ENCODE measurements at regions not wholly inside any gene's neighbourhood (a gene's known extent, or its start where the extent isn't known, plus 50 kb on each side); places are given as distances from the start of the nearest gene placed in this dataset.

GRCh38 chr10:126803394-126803793 lies 101.8 kb upstream of the DOCK1 start:
- H3K9me3 ChIP-seq (replicated peaks; ENCODE audit: control insufficient read depth, insufficient read depth, low read length), result no peaks in the 10 kb centered on the region; the same call in 2 of the 3 replicates
- no peak overlapping the region for H3K9ac ChIP-seq (ENCODE audit: control insufficient read depth, insufficient read depth, low read length)
- H3K4me1 ChIP-seq (ENCODE audit: control insufficient read depth, insufficient read depth, low read length), result no peaks in the 10 kb centered on the region
- ChIA-PET SMC1A (ENCODE audit: uncharacterized antibody, unreplicated experiment) (no interaction called here), RAD21 (ENCODE audit: unreplicated experiment) (no interaction called here), POLR2A (no interaction called here), CTCF (no interaction called here)
- H3K36me3 ChIP-seq (ENCODE audit: control insufficient read depth in 2 of 2, insufficient read depth in 2 of 2, low read length in 1 of 2), result no peaks in the 10 kb centered on the region
- ATAC-seq, result no peak
- H2AFZ ChIP-seq (ENCODE audit: control insufficient read depth, low read depth, low read length), result no peak overlapping the region
- no peak overlapping the region for H3K4me2 ChIP-seq (ENCODE audit: control insufficient read depth, insufficient read depth)
- in situ Hi-C loops (cut with MboI), result no loop called here
- BruUV-seq (replicated peaks), result no TSS peak
- no peaks in the 10 kb centered on the region for H4K20me1 ChIP-seq (ENCODE audit: control insufficient read depth, insufficient read depth)
- intact Hi-C loops (cut with micrococcal nuclease; ENCODE audit: unreplicated experiment), result no loop called here
- no peak overlapping the region for H3K27ac ChIP-seq (ENCODE audit: control insufficient read depth, insufficient read depth)
- H3K27me3 ChIP-seq (replicated peaks in 1 of 2; ENCODE audit: control insufficient read depth in 2 of 2, insufficient read depth in 2 of 2, low read length in 1 of 2), result no peaks in the 10 kb centered on the region
- no peak for DNase-seq (ENCODE audit: low read depth, low spot score)
- no peak for TF ChIP-seq ZNF24 (IDR thresholded peaks at IDR 0.05)
- WGBS (ENCODE audit: insufficient coverage, insufficient replicate concordance, low lambda C conversion rate, missing lambda C conversion rate), result 0% methylated on average over 1 of the region's 1 CpG
- FAIRE-seq, result no peak
- H3K79me2 ChIP-seq (ENCODE audit: control insufficient read depth, insufficient read depth, low read length), result no peaks in the 10 kb centered on the region
- H3K4me3 ChIP-seq, result no peak overlapping the region

GRCh38 chr10:126804396-126804795 lies 100.8 kb upstream of the DOCK1 start:
- CTCF ChIA-PET, result no interaction called here
- in situ Hi-C loops (cut with MboI) (no loop called here), intact Hi-C loops (cut with micrococcal nuclease; ENCODE audit: unreplicated experiment) (no loop called here)
- POLR2A ChIA-PET, result no interaction called here
- no peaks in the 10 kb centered on the region for H3K79me2 ChIP-seq (ENCODE audit: control insufficient read depth, insufficient read depth, low read length)
- ATAC-seq, result no peak
- H3K4me3 ChIP-seq, result no peak overlapping the region
- no peaks in the 10 kb centered on the region for H4K20me1 ChIP-seq (ENCODE audit: control insufficient read depth, insufficient read depth)
- BruUV-seq (replicated peaks), result no TSS peak
- no peaks in the 10 kb centered on the region for H3K27me3 ChIP-seq (replicated peaks in 1 of 2; ENCODE audit: control insufficient read depth in 2 of 2, insufficient read depth in 2 of 2, low read length in 1 of 2)
- FAIRE-seq, result no peak
- H3K9ac ChIP-seq (ENCODE audit: control insufficient read depth, insufficient read depth, low read length), result no peak overlapping the region
- no peak overlapping the region for H2AFZ ChIP-seq (ENCODE audit: control insufficient read depth, low read depth, low read length)
- SMC1A ChIA-PET (ENCODE audit: uncharacterized antibody, unreplicated experiment), result no interaction called here
- no peak overlapping the region for H3K27ac ChIP-seq (ENCODE audit: control insufficient read depth, insufficient read depth)
- no peaks in the 10 kb centered on the region for H3K4me1 ChIP-seq (ENCODE audit: control insufficient read depth, insufficient read depth, low read length)
- RAD21 ChIA-PET (ENCODE audit: unreplicated experiment), result no interaction called here
- 0% methylated on average over 2 of the region's 2 CpGs for WGBS (ENCODE audit: insufficient coverage, insufficient replicate concordance, low lambda C conversion rate, missing lambda C conversion rate)
- DNase-seq (ENCODE audit: low read depth, low spot score), result no peak
- no peaks in the 10 kb centered on the region for H3K36me3 ChIP-seq (ENCODE audit: control insufficient read depth in 2 of 2, insufficient read depth in 2 of 2, low read length in 1 of 2)
- H3K9me3 ChIP-seq (replicated peaks; ENCODE audit: control insufficient read depth, insufficient read depth, low read length), result no peaks in the 10 kb centered on the region; the same call in 2 of the 3 replicates
- no peak overlapping the region for H3K4me2 ChIP-seq (ENCODE audit: control insufficient read depth, insufficient read depth)
- TF ChIP-seq YBX1 (IDR thresholded peaks at IDR 0.05) (no peak), BMI1 (IDR thresholded peaks at IDR 0.05; ENCODE audit: borderline replicate concordance) (no peak), YY1 (IDR thresholded peaks at IDR 0.05; ENCODE audit: low read depth, low read length) (no peak), CUX1 (IDR thresholded peaks at IDR 0.05; ENCODE audit: insufficient replicate concordance, low read depth, low read length) (no peak), USF2 (IDR thresholded peaks at IDR 0.05; ENCODE audit: borderline replicate concordance, low read depth, low read length) (no peak), NR2C1 (IDR thresholded peaks at IDR 0.05) (no peak), FOS (IDR thresholded peaks at IDR 0.05; ENCODE audit: borderline replicate concordance, extremely low read depth, insufficient read length) (no peak), IKZF1 (conservative IDR thresholded peaks at IDR 0.05) (no peak), FOXK2 (IDR thresholded peaks at IDR 0.05) (no peak), SPI1 (IDR thresholded peaks at IDR 0.05; ENCODE audit: borderline replicate concordance, insufficient read depth, low read depth, low read length) (no peak), SUZ12 (IDR thresholded peaks at IDR 0.05; ENCODE audit: unreplicated experiment) (no peak), EZH2 (IDR thresholded peaks at IDR 0.05; ENCODE audit: borderline replicate concordance, control insufficient read depth, low read depth, low read length) (no peak)

Measured in GM12878 (cell line).